ENCODE measurements at regions not wholly inside any gene's neighbourhood (a gene's known extent, or its start where the extent isn't known, plus 50 kb on each side); places are given as distances from the start of the nearest gene placed in this dataset.
"Not testable (repeated sequence)": the region's sequence is repeated elsewhere in the genome, so short reads cannot be mapped to it uniquely, and the experiment has no call there.

- Histone ChIP-seq H2AFZ (ENCODE audit: low read length) (no peak overlapping the region), H3K36me3 (ENCODE audit: insufficient read depth, low read length) (no peaks in the 10 kb centered on the region), H3K27ac (ENCODE audit: low read depth, low read length, poor library complexity, severe bottlenecking) (no peak overlapping the region), H3K79me2 (ENCODE audit: insufficient read depth, low read length) (no peaks in the 10 kb centered on the region), H3K4me1 (ENCODE audit: insufficient read depth, low read length, severe bottlenecking) (peaks cover 17% of the 10 kb centered on the region), H3K9me3 (ENCODE audit: low read length) (no peaks in the 10 kb centered on the region), H3K9ac (ENCODE audit: low read length) (no peak overlapping the region), H3K9me2 (ENCODE audit: low read depth, low read length) (no peaks in the 10 kb centered on the region), H3F3A (ENCODE audit: insufficient read depth, low read length) (no peaks in the 10 kb centered on the region), H3K4me2 (ENCODE audit: low read length) (no peak overlapping the region), H3K27me3 (ENCODE audit: insufficient read depth, low read length) (no peaks in the 10 kb centered on the region), H4K20me1 (ENCODE audit: insufficient read depth, low read length) (no peaks in the 10 kb centered on the region), H3K4me3 (ENCODE audit: low read depth, low read length, poor library complexity, severe bottlenecking) (no peak overlapping the region)
- TF ChIP-seq CTCF (IDR thresholded peaks at IDR 0.05; ENCODE audit: low read length) (no peak), EZH2 (IDR thresholded peaks at IDR 0.05; ENCODE audit: borderline replicate concordance, low read length) (no peak)
Measured at GRCh38 chr12:67545298-67545697, 103.2 kb upstream of the DYRK2 start.

- peaks cover 9% of the 10 kb centered on the region for H3K4me1 ChIP-seq (ENCODE audit: insufficient read depth, low read length, severe bottlenecking)
- H2AFZ ChIP-seq (ENCODE audit: low read length): no peak overlapping the region
- H3K9me2 ChIP-seq (ENCODE audit: low read depth, low read length): no peaks in the 10 kb centered on the region
- no peaks in the 10 kb centered on the region for H3K79me2 ChIP-seq (ENCODE audit: insufficient read depth, low read length)
- no peak overlapping the region for H3K27ac ChIP-seq (ENCODE audit: low read depth, low read length, poor library complexity, severe bottlenecking)
- no peaks in the 10 kb centered on the region for H3K27me3 ChIP-seq (ENCODE audit: insufficient read depth, low read length)
- no peaks in the 10 kb centered on the region for H4K20me1 ChIP-seq (ENCODE audit: insufficient read depth, low read length)
- H3F3A ChIP-seq (ENCODE audit: insufficient read depth, low read length): no peaks in the 10 kb centered on the region
- H3K9me3 ChIP-seq (ENCODE audit: low read length): no peaks in the 10 kb centered on the region
- H3K4me2 ChIP-seq (ENCODE audit: low read length): no peak overlapping the region
- H3K4me3 ChIP-seq (ENCODE audit: low read depth, low read length, poor library complexity, severe bottlenecking): no peak overlapping the region
- H3K9ac ChIP-seq (ENCODE audit: low read length): no peak overlapping the region
- no peaks in the 10 kb centered on the region for H3K36me3 ChIP-seq (ENCODE audit: insufficient read depth, low read length)
- no peak for TF ChIP-seq CTCF (IDR thresholded peaks at IDR 0.05; ENCODE audit: low read length)
- no peak for TF ChIP-seq EZH2 (IDR thresholded peaks at IDR 0.05; ENCODE audit: borderline replicate concordance, low read length)
Measured at GRCh38 chr12:67546746-67547145, 101.8 kb upstream of the DYRK2 start.

GRCh38 chr12:67555075-67555717, 93.3 kb upstream of the DYRK2 start:
- H3K36me3 ChIP-seq (ENCODE audit: insufficient read depth, low read length); H3K9me2 ChIP-seq (ENCODE audit: low read depth, low read length); H3K9me3 ChIP-seq (ENCODE audit: low read length); H4K20me1 ChIP-seq (ENCODE audit: insufficient read depth, low read length); H3K27ac ChIP-seq (ENCODE audit: low read depth, low read length, poor library complexity, severe bottlenecking); H2AFZ ChIP-seq (ENCODE audit: low read length); H3K79me2 ChIP-seq (ENCODE audit: insufficient read depth, low read length); H3K4me3 ChIP-seq (ENCODE audit: low read depth, low read length, poor library complexity, severe bottlenecking); H3K27me3 ChIP-seq (ENCODE audit: insufficient read depth, low read length); H3K9ac ChIP-seq (ENCODE audit: low read length); H3F3A ChIP-seq (ENCODE audit: insufficient read depth, low read length): not testable (repeated sequence)
- Histone ChIP-seq H3K4me1 (ENCODE audit: insufficient read depth, low read length, severe bottlenecking) (peaks cover 13% of the 10 kb centered on the region), H3K4me2 (ENCODE audit: low read length) (peak overlapping the region; percentile 18; the same call in 1 of the 2 replicates)

GRCh38 chr12:67558775-67559174, 89.8 kb upstream of the DYRK2 start:
- H3K36me3 ChIP-seq (ENCODE audit: insufficient read depth, low read length): no peaks in the 10 kb centered on the region; the same call in 1 of the 2 replicates
- H3F3A ChIP-seq (ENCODE audit: insufficient read depth, low read length): no peaks in the 10 kb centered on the region
- no peaks in the 10 kb centered on the region for H3K27me3 ChIP-seq (ENCODE audit: insufficient read depth, low read length)
- no peak overlapping the region for H3K4me2 ChIP-seq (ENCODE audit: low read length)
- no peaks in the 10 kb centered on the region for H3K9me2 ChIP-seq (ENCODE audit: low read depth, low read length)
- no peak overlapping the region for H2AFZ ChIP-seq (ENCODE audit: low read length)
- no peak overlapping the region for H3K9ac ChIP-seq (ENCODE audit: low read length)
- H3K79me2 ChIP-seq (ENCODE audit: insufficient read depth, low read length): no peaks in the 10 kb centered on the region
- H3K27ac ChIP-seq (ENCODE audit: low read depth, low read length, poor library complexity, severe bottlenecking): no peak overlapping the region
- peaks cover 2% of the 10 kb centered on the region; the same call in 1 of the 2 replicates for H3K9me3 ChIP-seq (ENCODE audit: low read length)
- H4K20me1 ChIP-seq (ENCODE audit: insufficient read depth, low read length): no peaks in the 10 kb centered on the region
- TF ChIP-seq CTCF (IDR thresholded peaks at IDR 0.05; ENCODE audit: low read length): no peak
- no peak for TF ChIP-seq EZH2 (IDR thresholded peaks at IDR 0.05; ENCODE audit: borderline replicate concordance, low read length)
- peaks cover 13% of the 10 kb centered on the region for H3K4me1 ChIP-seq (ENCODE audit: insufficient read depth, low read length, severe bottlenecking)
- no peak overlapping the region for H3K4me3 ChIP-seq (ENCODE audit: low read depth, low read length, poor library complexity, severe bottlenecking)
